Retinal pigment epithelial cell (primary cell): ENCODE measurements at regions not wholly inside any gene's neighbourhood (a gene's known extent, or its start where the extent isn't known, plus 50 kb on each side); places are given as distances from the start of the nearest gene placed in this dataset.
"Not testable (repeated sequence)": the region's sequence is repeated elsewhere in the genome, so short reads cannot be mapped to it uniquely, and the experiment has no call there.

Experiments used
- DNase-seq: peaks from one replicate; pipeline ENCODE4 v3.0.0-alpha.2; 2010; ENCODE audit warnings: low read depth
- H3K4me3 ChIP-seq: 2 replicates; pipeline ENCODE4 v1.5.1; 2011; ENCODE audit warnings: mild to moderate bottlenecking, low read length, control low read depth, moderate library complexity
- TF ChIP-seq, protein P1 (sequence below): conservative IDR thresholded peaks from 2 replicates; pipeline ENCODE4 v1.5.1; 2011; ENCODE audit warnings: low read depth, low read length, control low read depth, inconsistent platforms

DNA sequence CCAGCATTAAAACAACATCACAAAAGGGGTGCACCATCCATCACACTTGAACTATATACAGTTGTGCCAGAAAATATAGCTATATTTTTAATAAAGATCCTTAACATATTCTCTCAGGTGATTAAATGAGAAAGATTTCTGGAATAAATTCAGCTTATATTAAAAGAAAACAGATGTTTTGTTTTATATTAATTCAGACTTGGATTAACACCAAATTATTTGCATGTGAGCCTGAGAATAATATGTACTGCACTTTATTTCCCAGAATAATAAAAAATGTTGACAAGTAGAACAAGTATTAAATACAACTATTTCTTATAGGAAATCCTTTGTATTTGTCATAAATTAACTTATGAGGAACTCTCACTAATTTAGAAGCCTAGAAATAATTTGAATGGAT is 1467.4 kb downstream of the RAPGEF2 start:
- DNase-seq = no peak
- H3K4me3 ChIP-seq = no peak overlapping the region
- TF ChIP-seq, protein P1, sequence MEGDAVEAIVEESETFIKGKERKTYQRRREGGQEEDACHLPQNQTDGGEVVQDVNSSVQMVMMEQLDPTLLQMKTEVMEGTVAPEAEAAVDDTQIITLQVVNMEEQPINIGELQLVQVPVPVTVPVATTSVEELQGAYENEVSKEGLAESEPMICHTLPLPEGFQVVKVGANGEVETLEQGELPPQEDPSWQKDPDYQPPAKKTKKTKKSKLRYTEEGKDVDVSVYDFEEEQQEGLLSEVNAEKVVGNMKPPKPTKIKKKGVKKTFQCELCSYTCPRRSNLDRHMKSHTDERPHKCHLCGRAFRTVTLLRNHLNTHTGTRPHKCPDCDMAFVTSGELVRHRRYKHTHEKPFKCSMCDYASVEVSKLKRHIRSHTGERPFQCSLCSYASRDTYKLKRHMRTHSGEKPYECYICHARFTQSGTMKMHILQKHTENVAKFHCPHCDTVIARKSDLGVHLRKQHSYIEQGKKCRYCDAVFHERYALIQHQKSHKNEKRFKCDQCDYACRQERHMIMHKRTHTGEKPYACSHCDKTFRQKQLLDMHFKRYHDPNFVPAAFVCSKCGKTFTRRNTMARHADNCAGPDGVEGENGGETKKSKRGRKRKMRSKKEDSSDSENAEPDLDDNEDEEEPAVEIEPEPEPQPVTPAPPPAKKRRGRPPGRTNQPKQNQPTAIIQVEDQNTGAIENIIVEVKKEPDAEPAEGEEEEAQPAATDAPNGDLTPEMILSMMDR = no peak

DNA sequence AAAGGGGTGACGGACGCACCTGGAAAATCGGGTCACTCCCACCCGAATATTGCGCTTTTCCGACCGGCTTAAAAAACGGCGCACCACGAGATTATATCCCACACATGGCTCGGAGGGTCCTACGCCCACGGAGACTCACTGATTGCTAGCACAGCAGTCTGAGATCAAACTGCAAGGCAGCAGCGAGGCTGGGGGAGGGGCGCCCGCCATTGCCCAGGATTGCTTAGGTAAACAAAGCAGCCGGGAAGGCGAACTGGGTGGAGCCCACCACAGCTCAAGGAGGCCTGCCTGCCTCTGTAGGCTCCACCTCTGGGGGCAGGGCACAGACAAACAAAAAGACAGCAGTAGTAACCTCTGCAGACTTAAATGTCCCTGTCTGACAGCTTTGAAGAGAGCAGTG is 1471.4 kb downstream of the RAPGEF2 start:
- DNase-seq = not testable (repeated sequence)

DNA sequence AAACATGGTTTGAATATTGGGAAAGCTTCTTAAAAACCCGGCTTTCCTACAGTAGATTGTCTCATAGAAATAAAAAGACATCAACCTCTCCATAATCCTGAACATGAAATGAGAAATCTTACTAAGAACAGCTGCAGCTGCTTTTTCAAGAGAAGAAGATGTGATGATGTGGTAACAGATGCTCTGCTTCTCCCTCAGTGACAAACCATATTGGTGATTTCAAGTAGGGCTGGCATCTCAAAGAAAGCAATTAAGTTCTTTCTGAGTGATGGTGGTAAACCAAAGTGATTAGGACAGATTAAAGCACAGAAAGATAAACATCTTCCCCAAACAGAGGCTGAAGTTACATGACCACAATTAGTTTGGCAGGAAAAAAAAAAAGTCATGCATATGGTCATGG is 1477.7 kb downstream of the RAPGEF2 start:
- no peak for DNase-seq
- H3K4me3 ChIP-seq = no peak overlapping the region

More for the DNA sequence above, 1471.4 kb downstream of the RAPGEF2 start:
- not testable (repeated sequence) for H3K4me3 ChIP-seq

DNA sequence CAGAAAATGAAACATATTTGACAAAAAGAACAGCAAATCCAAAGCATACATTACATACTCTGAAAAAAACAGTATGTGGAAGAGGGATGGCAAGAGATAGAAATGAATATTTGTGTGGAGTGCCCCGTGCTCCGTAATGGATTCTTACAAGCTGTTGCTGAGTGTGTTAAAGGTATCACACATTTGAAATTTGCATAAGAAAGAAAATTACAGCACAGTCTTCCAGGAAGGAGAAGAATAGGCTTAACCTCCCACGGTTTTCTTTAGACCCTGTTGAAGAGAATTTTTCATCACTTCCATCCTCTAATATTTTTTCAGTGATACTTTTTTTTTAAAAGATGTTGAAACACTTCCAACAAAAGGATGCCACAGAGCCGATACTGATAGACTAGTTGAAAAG is 1489.4 kb downstream of the RAPGEF2 start:
- no peak for DNase-seq

More for the DNA sequence above, 1477.7 kb downstream of the RAPGEF2 start:
- TF ChIP-seq, protein P1 = no peak

DNA sequence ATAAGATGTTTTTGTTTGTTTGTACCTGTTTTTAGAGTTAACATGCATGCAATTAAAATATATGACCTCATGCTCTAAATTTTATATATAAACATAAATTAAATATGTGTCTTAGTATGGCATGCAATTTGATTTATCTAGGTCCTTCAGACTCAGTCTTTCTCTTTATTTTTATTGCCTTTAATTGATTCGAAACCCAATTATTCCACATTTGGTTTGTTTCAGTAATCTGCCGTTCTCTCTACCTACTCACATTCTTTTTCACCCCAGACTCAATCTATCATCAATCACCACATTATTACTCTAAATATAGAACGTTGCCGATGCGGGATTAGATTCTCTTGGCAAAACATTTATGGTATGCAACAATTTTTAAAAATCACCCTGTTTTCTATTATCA is 1492.8 kb downstream of the RAPGEF2 start:
- TF ChIP-seq, protein P1 = no peak
- no peak overlapping the region for H3K4me3 ChIP-seq

More for the DNA sequence above, 1489.4 kb downstream of the RAPGEF2 start:
- TF ChIP-seq, protein P1 = no peak
- no peak overlapping the region for H3K4me3 ChIP-seq

DNA sequence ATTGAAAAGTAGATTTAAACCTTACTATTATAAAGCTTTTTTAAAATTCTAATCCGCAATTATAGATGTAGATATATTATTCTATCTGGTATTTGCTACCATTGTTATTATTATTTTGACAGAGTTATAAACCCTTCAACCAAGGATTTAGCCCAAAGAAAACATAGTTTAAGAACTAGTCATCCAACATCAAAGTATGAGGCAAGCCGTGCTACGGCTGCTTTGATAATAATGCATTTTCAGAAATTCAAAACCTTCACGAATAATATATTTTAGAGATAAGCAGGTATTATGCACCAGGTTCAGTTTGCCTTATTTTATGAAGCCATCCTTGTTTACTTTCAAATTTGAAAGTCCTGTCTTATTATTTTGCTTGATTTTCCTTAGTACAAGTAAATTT is 1501.7 kb downstream of the RAPGEF2 start:
- DNase-seq = no peak
- no peak overlapping the region for H3K4me3 ChIP-seq
- TF ChIP-seq, protein P1 = no peak

More for the DNA sequence above, 1492.8 kb downstream of the RAPGEF2 start:
- no peak for DNase-seq

DNA sequence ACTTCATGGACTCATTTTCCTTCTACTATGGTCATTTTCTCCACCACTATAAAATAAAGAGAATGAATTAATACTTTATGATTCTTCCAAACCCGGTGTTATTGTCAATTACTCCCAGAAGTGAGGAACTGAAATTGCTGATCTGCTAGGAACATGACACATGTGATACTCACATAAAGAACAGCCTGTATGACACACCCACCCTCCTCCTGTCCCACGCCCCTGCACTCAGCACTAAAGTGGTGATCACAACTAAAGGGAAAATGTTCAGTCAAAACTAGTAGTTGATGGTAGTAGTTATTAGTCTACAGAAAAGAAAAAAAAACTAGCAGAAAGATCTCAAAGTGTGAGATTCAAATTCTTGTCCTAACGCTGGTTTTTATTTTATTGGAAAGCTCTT is 1508.3 kb downstream of the RAPGEF2 start:
- TF ChIP-seq, protein P1 = no peak
- DNase-seq = no peak
- H3K4me3 ChIP-seq = no peak overlapping the region

DNA sequence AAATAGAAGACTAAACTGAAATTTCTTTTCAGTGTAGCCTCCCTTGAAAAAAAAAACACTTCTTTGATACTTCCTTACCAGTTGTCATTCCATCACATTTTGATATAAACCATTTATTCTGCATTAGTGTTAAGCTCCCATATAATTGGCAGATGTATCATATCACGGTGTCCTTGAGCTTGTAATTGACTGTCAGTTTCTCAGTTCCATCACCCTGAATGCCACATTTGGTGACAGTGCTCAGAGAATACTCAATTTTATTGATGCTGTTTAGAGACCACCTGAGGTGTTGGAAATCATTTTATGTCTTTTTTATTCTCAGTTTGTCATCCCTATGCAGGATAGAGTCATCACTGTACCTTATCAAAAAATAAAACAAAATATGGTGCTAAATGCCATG is 1528.2 kb downstream of the RAPGEF2 start:
- TF ChIP-seq, protein P1 = no peak
- DNase-seq = no peak
- no peak overlapping the region for H3K4me3 ChIP-seq
